Fibroblast of skin of right quadriceps (primary cell): ENCODE measurements at regions not wholly inside any gene's neighbourhood (a gene's known extent, or its start where the extent isn't known, plus 50 kb on each side); places are given as distances from the start of the nearest gene placed in this dataset.

Experiments used
- DNase-seq: peaks from one replicate; pipeline ENCODE4 v3.0.0-alpha.2; 2013

GRCh38 chr20:10960416-10960815 lies 286.6 kb upstream of the JAG1 start:
- no peak for DNase-seq

- no peak for DNase-seq
These were observed 288.0 kb upstream of the JAG1 start for GRCh38 chr20:10961651-10962288.

- no peak for DNase-seq
These were observed 289.1 kb upstream of the JAG1 start for GRCh38 chr20:10962937-10963336.

- DNase-seq = no peak
These were observed 290.0 kb upstream of the JAG1 start for GRCh38 chr20:10963717-10964266.

GRCh38 chr20:10965936-10966470 lies 292.2 kb upstream of the JAG1 start:
- no peak for DNase-seq

GRCh38 chr20:10970109-10970508 lies 296.3 kb upstream of the JAG1 start:
- DNase-seq = peak; percentile 44

GRCh38 chr20:10971096-10971495 lies 297.3 kb upstream of the JAG1 start:
- no peak for DNase-seq

- DNase-seq = no peak
These were observed 298.5 kb upstream of the JAG1 start for GRCh38 chr20:10972219-10972860.

- DNase-seq = no peak
These were observed 302.3 kb upstream of the JAG1 start for GRCh38 chr20:10976051-10976450.

GRCh38 chr20:10978019-10978702 lies 304.4 kb upstream of the JAG1 start:
- no peak for DNase-seq

GRCh38 chr20:10978713-10979112 lies 304.9 kb upstream of the JAG1 start:
- no peak for DNase-seq

GRCh38 chr20:10982692-10983091 lies 308.9 kb upstream of the JAG1 start:
- peak; percentile 85 for DNase-seq

GRCh38 chr20:10984294-10984693 lies 310.5 kb upstream of the JAG1 start:
- DNase-seq = no peak

- no peak for DNase-seq
These were observed 311.1 kb upstream of the JAG1 start for GRCh38 chr20:10984913-10985312.

- DNase-seq = peak; percentile 50
These were observed 311.7 kb upstream of the JAG1 start for GRCh38 chr20:10985536-10985935.

GRCh38 chr20:10986586-10986985 lies 312.8 kb upstream of the JAG1 start:
- peak; percentile 61 for DNase-seq

- DNase-seq = peak; percentile 18
These were observed 314.0 kb upstream of the JAG1 start for GRCh38 chr20:10987651-10988383.

GRCh38 chr20:10990625-10991382 lies 317.0 kb upstream of the JAG1 start:
- DNase-seq = no peak

- DNase-seq = peak; percentile 55
These were observed 318.9 kb upstream of the JAG1 start for GRCh38 chr20:10992731-10993130.

- DNase-seq = no peak
These were observed 321.3 kb upstream of the JAG1 start for GRCh38 chr20:10994991-10995700.

- no peak for DNase-seq
These were observed 324.7 kb upstream of the JAG1 start for GRCh38 chr20:10998476-10998875.

- no peak for DNase-seq
These were observed 326.6 kb upstream of the JAG1 start for GRCh38 chr20:11000416-11000815.
